MG63 (cell line): ENCODE measurements at regions not wholly inside any gene's neighbourhood (a gene's known extent, or its start where the extent isn't known, plus 50 kb on each side); places are given as distances from the start of the nearest gene placed in this dataset.

Source experiments
- DNase-seq: peaks from one replicate; pipeline ENCODE4 v3.0.0-alpha.2; 2020
- H3K27me3 ChIP-seq: fragments of 250-450 bp; sonication (Bioruptor Pico); 2 replicates; pipeline ENCODE4 v1.5.1; 2020; ENCODE audit warnings: mild to moderate bottlenecking, moderate library complexity
- H3K36me3 ChIP-seq: fragments of 250-450 bp; sonication (Bioruptor Pico); 2 replicates; pipeline ENCODE4 v1.5.1; 2020; ENCODE audit warnings: mild to moderate bottlenecking, moderate library complexity
- H3K4me3 ChIP-seq: fragments of 250-450 bp; sonication (Bioruptor Pico); 2 replicates; pipeline ENCODE4 v1.5.1; 2020; ENCODE audit warnings: mild to moderate bottlenecking, moderate library complexity
- H3K9me3 ChIP-seq: fragments of 250-450 bp; sonication (Bioruptor Pico); 2 replicates; pipeline ENCODE4 v1.5.1; 2020; ENCODE audit warnings: mild to moderate bottlenecking, moderate library complexity

GRCh38 chr17:83194186-83194561 is 114.8 kb downstream of the METRNL start:
- peaks cover 7% of the 10 kb centered on the region for H3K36me3 ChIP-seq
- DNase-seq: peak; percentile 19
- peaks cover 13% of the 10 kb centered on the region for H3K9me3 ChIP-seq
- no peak overlapping the region for H3K4me3 ChIP-seq
- H3K27me3 ChIP-seq: no peaks in the 10 kb centered on the region

- peaks cover 13% of the 10 kb centered on the region for H3K9me3 ChIP-seq
- H3K27me3 ChIP-seq: no peaks in the 10 kb centered on the region
- peak overlapping the region; percentile 13 for H3K4me3 ChIP-seq
- peak; percentile 95 for DNase-seq
- peaks cover 7% of the 10 kb centered on the region for H3K36me3 ChIP-seq
Measured at GRCh38 chr17:83194761-83195329, 115.4 kb downstream of the METRNL start.

GRCh38 chr17:83195330-83196023 is 116.1 kb downstream of the METRNL start:
- no peaks in the 10 kb centered on the region for H3K27me3 ChIP-seq
- H3K4me3 ChIP-seq: peak overlapping the region; percentile 13
- peaks cover 7% of the 10 kb centered on the region for H3K36me3 ChIP-seq
- peak; percentile 100 for DNase-seq
- peaks cover 13% of the 10 kb centered on the region for H3K9me3 ChIP-seq

GRCh38 chr17:83196024-83196365 is 116.6 kb downstream of the METRNL start:
- Histone ChIP-seq H3K27me3 (no peaks in the 10 kb centered on the region), H3K9me3 (peaks cover 13% of the 10 kb centered on the region), H3K36me3 (peaks cover 7% of the 10 kb centered on the region), H3K4me3 (no peak overlapping the region)
- DNase-seq: peak; percentile 93

- H3K4me3 ChIP-seq: no peak overlapping the region
- no peaks in the 10 kb centered on the region for H3K27me3 ChIP-seq
- H3K36me3 ChIP-seq: peaks cover 7% of the 10 kb centered on the region
- H3K9me3 ChIP-seq: peaks cover 13% of the 10 kb centered on the region
- DNase-seq: no peak
Measured at GRCh38 chr17:83196366-83196765, 117.0 kb downstream of the METRNL start.

GRCh38 chr17:83196973-83197880 is 117.8 kb downstream of the METRNL start:
- no peaks in the 10 kb centered on the region for H3K27me3 ChIP-seq
- peaks cover 13% of the 10 kb centered on the region for H3K9me3 ChIP-seq
- no peak for DNase-seq
- H3K4me3 ChIP-seq: no peak overlapping the region
- peaks cover 7% of the 10 kb centered on the region for H3K36me3 ChIP-seq

- H3K4me3 ChIP-seq: no peak overlapping the region
- H3K9me3 ChIP-seq: peaks cover 12% of the 10 kb centered on the region
- peaks cover 7% of the 10 kb centered on the region for H3K36me3 ChIP-seq
- no peak for DNase-seq
- H3K27me3 ChIP-seq: no peaks in the 10 kb centered on the region
Measured at GRCh38 chr17:83198366-83199341, 119.2 kb downstream of the METRNL start.

GRCh38 chr17:83199500-83200201 is 120.2 kb downstream of the METRNL start:
- Histone ChIP-seq H3K9me3 (peaks cover 4% of the 10 kb centered on the region), H3K4me3 (no peak overlapping the region), H3K36me3 (peaks cover 4% of the 10 kb centered on the region), H3K27me3 (no peaks in the 10 kb centered on the region)
- peak; percentile 30 for DNase-seq

- Histone ChIP-seq H3K4me3 (no peak overlapping the region), H3K9me3 (peaks cover 6% of the 10 kb centered on the region; the same call in 1 of the 2 replicates), H3K27me3 (no peaks in the 10 kb centered on the region), H3K36me3 (peaks cover 7% of the 10 kb centered on the region)
- DNase-seq: peak; percentile 37
Measured at GRCh38 chr17:83200231-83200699, 120.9 kb downstream of the METRNL start.

- no peak for DNase-seq
Measured at GRCh38 chr17:83200751-83201150, 121.3 kb downstream of the METRNL start.

GRCh38 chr17:83201206-83202001 is 122.0 kb downstream of the METRNL start:
- H3K27me3 ChIP-seq: no peaks in the 10 kb centered on the region
- H3K36me3 ChIP-seq: peaks cover 3% of the 10 kb centered on the region; the same call in 1 of the 2 replicates
- no peak overlapping the region for H3K4me3 ChIP-seq
- no peak for DNase-seq
- H3K9me3 ChIP-seq: peaks cover 3% of the 10 kb centered on the region; the same call in 1 of the 2 replicates

More at GRCh38 chr17:83200751-83201150, 121.3 kb downstream of the METRNL start:
- H3K9me3 ChIP-seq: peaks cover 6% of the 10 kb centered on the region; the same call in 1 of the 2 replicates
- no peak overlapping the region for H3K4me3 ChIP-seq
- H3K36me3 ChIP-seq: peaks cover 7% of the 10 kb centered on the region
- H3K27me3 ChIP-seq: no peaks in the 10 kb centered on the region

GRCh38 chr17:83202002-83203000 is 122.9 kb downstream of the METRNL start:
- H3K27me3 ChIP-seq: no peaks in the 10 kb centered on the region
- peaks cover 2% of the 10 kb centered on the region; the same call in 1 of the 2 replicates for H3K9me3 ChIP-seq
- H3K4me3 ChIP-seq: no peak overlapping the region
- peaks cover 3% of the 10 kb centered on the region; the same call in 1 of the 2 replicates for H3K36me3 ChIP-seq
- no peak for DNase-seq

GRCh38 chr17:83203073-83203471 is 123.7 kb downstream of the METRNL start:
- H3K36me3 ChIP-seq: peaks cover 3% of the 10 kb centered on the region; the same call in 1 of the 2 replicates
- H3K4me3 ChIP-seq: no peak overlapping the region
- H3K9me3 ChIP-seq: peaks cover 2% of the 10 kb centered on the region; the same call in 1 of the 2 replicates
- H3K27me3 ChIP-seq: no peaks in the 10 kb centered on the region
- peak; percentile 98 for DNase-seq
